Vagina (tissue), 2 donors: ENCODE measurements at regions not wholly inside any gene's neighbourhood (a gene's known extent, or its start where the extent isn't known, plus 50 kb on each side); places are given as distances from the start of the nearest gene placed in this dataset.

Experiments used
- POLR2AphosphoS5 ChIP-seq, 2 donors: sonication (generic); formaldehyde crosslinking; IDR thresholded peaks; one replicate each; pipeline ENCODE4 v1.9.0; 2017; ENCODE audit warnings: antibody characterized with exemption in 2 of 2, mild to moderate bottlenecking in 2 of 2, low read depth in 1 of 2; ENCODE audit not compliant: insufficient read depth in 1 of 2
- TF ChIP-seq, protein P1 (sequence below), 3 experiments: fragments of 450-650 bp in 2 of 3; fragments of 200-600 bp in 1 of 3; sonication (generic) in 1 of 3; IDR thresholded peaks; one replicate each; pipeline ENCODE4 v1.5.1; 2017 to 2019; ENCODE audit warnings: antibody characterized with exemption in 3 of 3, mild to moderate bottlenecking in 2 of 3, moderate library complexity in 2 of 3

DNA sequence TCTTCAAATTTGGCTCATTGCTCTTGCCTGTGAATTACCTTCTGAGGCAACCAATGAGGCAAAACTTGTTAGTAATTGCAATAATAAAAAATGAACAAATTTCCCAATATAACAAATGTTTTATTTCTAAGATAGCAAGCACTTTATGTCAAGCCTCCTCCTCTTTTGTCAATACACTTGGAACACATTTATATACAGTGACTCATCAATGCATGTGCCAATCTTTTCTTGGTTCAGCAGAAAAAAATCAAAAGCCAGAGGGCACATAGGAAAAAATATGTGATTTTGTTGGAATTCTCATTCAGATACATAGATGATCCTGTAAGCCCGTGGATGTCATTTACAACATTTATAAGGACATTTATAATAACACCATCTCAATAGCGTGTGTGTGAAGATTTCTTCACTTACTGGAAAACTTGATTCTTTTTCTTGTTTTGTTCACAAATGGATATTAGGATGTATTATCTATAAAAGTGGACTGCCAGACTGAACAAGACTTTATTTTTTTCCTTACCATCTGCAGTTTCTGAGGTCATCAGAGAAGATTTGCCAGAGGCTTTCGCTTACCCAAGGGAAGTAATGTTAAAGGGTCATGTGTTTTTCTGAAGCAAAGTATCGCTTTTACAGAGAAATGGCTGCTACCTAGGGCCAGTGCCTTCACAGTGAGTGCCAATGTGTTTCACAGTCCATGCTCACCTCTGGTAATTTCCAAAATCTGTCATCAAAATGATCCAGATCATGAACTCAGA is 645.7 kb upstream of the PTBP2 start:
- peak in 1 of 2 donors; percentile 25 for TF ChIP-seq POLR2AphosphoS5 (IDR thresholded peaks at IDR 0.05; ENCODE audit: insufficient read depth in 1 of 2, low read depth in 1 of 2)
- TF ChIP-seq, protein P1, sequence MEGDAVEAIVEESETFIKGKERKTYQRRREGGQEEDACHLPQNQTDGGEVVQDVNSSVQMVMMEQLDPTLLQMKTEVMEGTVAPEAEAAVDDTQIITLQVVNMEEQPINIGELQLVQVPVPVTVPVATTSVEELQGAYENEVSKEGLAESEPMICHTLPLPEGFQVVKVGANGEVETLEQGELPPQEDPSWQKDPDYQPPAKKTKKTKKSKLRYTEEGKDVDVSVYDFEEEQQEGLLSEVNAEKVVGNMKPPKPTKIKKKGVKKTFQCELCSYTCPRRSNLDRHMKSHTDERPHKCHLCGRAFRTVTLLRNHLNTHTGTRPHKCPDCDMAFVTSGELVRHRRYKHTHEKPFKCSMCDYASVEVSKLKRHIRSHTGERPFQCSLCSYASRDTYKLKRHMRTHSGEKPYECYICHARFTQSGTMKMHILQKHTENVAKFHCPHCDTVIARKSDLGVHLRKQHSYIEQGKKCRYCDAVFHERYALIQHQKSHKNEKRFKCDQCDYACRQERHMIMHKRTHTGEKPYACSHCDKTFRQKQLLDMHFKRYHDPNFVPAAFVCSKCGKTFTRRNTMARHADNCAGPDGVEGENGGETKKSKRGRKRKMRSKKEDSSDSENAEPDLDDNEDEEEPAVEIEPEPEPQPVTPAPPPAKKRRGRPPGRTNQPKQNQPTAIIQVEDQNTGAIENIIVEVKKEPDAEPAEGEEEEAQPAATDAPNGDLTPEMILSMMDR (IDR thresholded peaks at IDR 0.05): no peak
